ENCODE measurements at regions not wholly inside any gene's neighbourhood (a gene's known extent, or its start where the extent isn't known, plus 50 kb on each side); places are given as distances from the start of the nearest gene placed in this dataset.

DNA sequence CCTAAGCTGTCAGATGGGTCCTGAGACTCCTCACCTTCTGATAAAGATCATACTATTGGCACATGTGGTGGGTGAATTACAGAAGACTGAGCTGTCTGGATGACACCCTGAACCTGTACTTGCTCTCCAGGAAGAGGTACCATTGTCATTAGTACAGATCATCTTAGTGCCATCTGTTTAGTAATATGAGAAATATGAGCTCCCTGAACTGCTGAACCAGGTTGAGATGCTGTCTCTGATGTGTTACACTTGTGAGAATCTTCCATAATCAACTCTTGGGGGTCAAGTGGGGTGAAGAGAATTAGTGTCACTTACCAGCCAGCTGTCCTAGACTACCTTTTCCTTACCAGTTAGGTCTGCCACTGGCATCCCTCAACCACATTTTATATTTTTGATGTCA is 531.0 kb downstream of the EPHA7 start:
- no peak for TF ChIP-seq CTCF (IDR thresholded peaks at IDR 0.05; ENCODE audit: control extremely low read depth, extremely low read depth)
- Histone ChIP-seq H3K4me3 (no peak overlapping the region), H3K9me3 (ENCODE audit: control insufficient read depth in 4 of 4, insufficient read depth in 3 of 4, low read length in 3 of 4) (peaks cover 0 to 8% (median 3%) of the 10 kb centered on the region in 4 donors), H3K27ac (ENCODE audit: low read depth in 1 of 2, low read length in 1 of 2) (no peak overlapping the region), H3K36me3 (ENCODE audit: control insufficient read depth in 4 of 4, insufficient read depth in 4 of 4, low read length in 4 of 4) (no peaks in the 10 kb centered on the region), H3K27me3 (ENCODE audit: control insufficient read depth in 3 of 3, insufficient read depth in 3 of 3, low read length in 2 of 3) (no peaks in the 10 kb centered on the region), H3K4me1 (ENCODE audit: control insufficient read depth in 5 of 5, insufficient read depth in 5 of 5, low read length in 5 of 5) (no peaks in the 10 kb centered on the region), H3K9ac (ENCODE audit: insufficient read depth in 1 of 2, low read length in 2 of 2) (no peak overlapping the region)
- no peak for ATAC-seq (ENCODE audit: insufficient read depth, low FRiP score)
- no peak for DNase-seq

DNA sequence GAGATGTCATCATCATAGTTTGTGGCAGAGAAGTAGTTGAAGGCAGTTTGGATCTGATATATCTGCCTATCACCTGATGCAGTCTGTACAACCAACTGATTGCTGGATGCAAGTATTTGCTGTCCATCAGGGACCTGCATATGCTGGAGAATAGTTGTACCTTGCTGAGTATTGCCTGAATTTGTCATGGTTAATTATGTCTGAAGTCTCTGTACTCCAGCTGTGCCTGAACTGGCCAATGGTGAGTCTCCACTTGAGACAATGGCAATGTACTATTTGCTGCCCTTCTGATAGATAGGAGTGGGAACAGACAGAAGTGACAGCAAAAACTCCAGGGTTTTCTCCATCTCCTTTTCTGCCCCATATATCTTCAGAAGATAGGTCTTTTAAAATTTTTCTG is 531.5 kb downstream of the EPHA7 start:
- H3K27ac ChIP-seq (ENCODE audit: low read depth in 1 of 2, low read length in 1 of 2): no peak overlapping the region
- no peaks in the 10 kb centered on the region for H3K4me1 ChIP-seq (ENCODE audit: control insufficient read depth in 5 of 5, insufficient read depth in 5 of 5, low read length in 5 of 5)
- no peak overlapping the region for H3K4me3 ChIP-seq
- DNase-seq (no peak), ATAC-seq (ENCODE audit: insufficient read depth, low FRiP score) (no peak)
- no peaks in the 10 kb centered on the region for H3K27me3 ChIP-seq (ENCODE audit: control insufficient read depth in 3 of 3, insufficient read depth in 3 of 3, low read length in 2 of 3)
- no peak overlapping the region for H3K9ac ChIP-seq (ENCODE audit: insufficient read depth in 1 of 2, low read length in 2 of 2)
- TF ChIP-seq CTCF (IDR thresholded peaks at IDR 0.05; ENCODE audit: control extremely low read depth, extremely low read depth): no peak
- no peaks in the 10 kb centered on the region for H3K36me3 ChIP-seq (ENCODE audit: control insufficient read depth in 4 of 4, insufficient read depth in 4 of 4, low read length in 4 of 4)
- H3K9me3 ChIP-seq (ENCODE audit: control insufficient read depth in 4 of 4, insufficient read depth in 3 of 4, low read length in 3 of 4): peaks cover 0 to 8% (median 3%) of the 10 kb centered on the region in 4 donors

DNA sequence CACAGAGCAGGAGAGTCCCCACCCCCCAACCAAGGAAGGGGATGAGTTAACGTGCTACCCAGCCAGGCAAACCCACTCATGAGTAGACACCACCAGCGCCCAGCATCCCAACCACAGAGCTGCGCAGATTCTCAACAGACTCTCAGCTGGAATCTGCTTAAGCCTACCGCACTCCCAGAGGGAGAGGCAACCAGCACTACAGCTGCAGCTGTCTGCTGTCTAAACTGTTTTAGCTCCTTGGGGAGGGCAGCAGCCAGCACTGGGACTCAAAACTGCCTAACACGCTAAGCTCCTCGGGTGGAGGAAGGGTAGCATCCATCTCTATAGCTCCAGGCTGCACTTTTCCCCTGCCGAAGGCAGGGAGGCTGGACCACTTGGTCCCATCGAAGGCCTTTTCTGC is 539.8 kb downstream of the EPHA7 start:
- H3K36me3 ChIP-seq (ENCODE audit: control insufficient read depth in 4 of 4, insufficient read depth in 4 of 4, low read length in 4 of 4): no peaks in the 10 kb centered on the region
- no peak for TF ChIP-seq CTCF (IDR thresholded peaks at IDR 0.05; ENCODE audit: control extremely low read depth, extremely low read depth)
- H3K27me3 ChIP-seq (ENCODE audit: control insufficient read depth in 3 of 3, insufficient read depth in 3 of 3, low read length in 2 of 3): no peaks in the 10 kb centered on the region
- ATAC-seq (ENCODE audit: insufficient read depth, low FRiP score) (no peak), DNase-seq (no peak)
- H3K4me1 ChIP-seq (ENCODE audit: control insufficient read depth in 5 of 5, insufficient read depth in 5 of 5, low read length in 5 of 5): no peaks in the 10 kb centered on the region
- WGBS, 2 donors: 92 to 93% methylated on average over 8 of the region's 8 CpGs
- no peak overlapping the region for H3K9ac ChIP-seq (ENCODE audit: insufficient read depth in 1 of 2, low read length in 2 of 2)
- no peak overlapping the region for H3K27ac ChIP-seq (ENCODE audit: low read depth in 1 of 2, low read length in 1 of 2)
- no peak overlapping the region for H3K4me3 ChIP-seq
- H3K9me3 ChIP-seq (ENCODE audit: control insufficient read depth in 4 of 4, insufficient read depth in 3 of 4, low read length in 3 of 4): peaks cover 0 to 6% (median 4%) of the 10 kb centered on the region in 4 donors

DNA sequence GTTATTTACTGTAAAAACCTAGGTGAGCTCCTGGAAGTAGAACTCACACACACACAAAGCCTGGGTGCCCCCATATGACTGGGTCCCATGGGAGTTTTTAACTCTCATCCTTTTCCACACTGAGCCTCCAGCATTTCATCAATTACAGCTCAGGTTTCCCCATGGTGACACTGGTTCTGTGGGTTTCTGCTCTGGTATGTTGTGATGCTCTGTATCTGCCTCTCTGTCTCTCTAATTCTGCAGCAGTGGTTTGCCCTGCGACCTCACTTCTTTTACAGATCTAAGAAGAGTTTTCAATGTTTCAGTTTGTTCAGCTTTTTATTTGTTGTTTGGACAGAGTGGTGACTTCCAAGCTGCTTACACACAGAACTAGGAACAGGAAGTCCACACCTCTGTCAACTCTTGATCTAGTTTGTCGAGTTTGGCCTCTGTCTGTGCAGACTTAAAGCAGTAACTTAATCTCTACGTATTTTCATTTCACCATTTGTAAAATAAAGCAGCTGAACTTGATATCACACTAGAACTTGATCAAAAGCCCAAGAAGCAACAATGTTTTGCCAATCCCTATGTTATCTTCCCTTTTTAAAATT is 554.3 kb downstream of the EPHA7 start:
- peaks cover 0 to 5% (median 0%) of the 10 kb centered on the region in 4 donors for H3K9me3 ChIP-seq (ENCODE audit: control insufficient read depth in 4 of 4, insufficient read depth in 3 of 4, low read length in 3 of 4)
- 52 to 63% methylated on average over 3 of the region's 3 CpGs for WGBS, 2 donors
- H3K4me3 ChIP-seq: no peak overlapping the region
- ATAC-seq (ENCODE audit: insufficient read depth, low FRiP score) (no peak), DNase-seq (peak in 1 of 3 donors; percentile 6)
- no peak for TF ChIP-seq CTCF (IDR thresholded peaks at IDR 0.05; ENCODE audit: control extremely low read depth, extremely low read depth)
- H3K27me3 ChIP-seq (ENCODE audit: control insufficient read depth in 3 of 3, insufficient read depth in 3 of 3, low read length in 2 of 3): no peaks in the 10 kb centered on the region
- no peaks in the 10 kb centered on the region for H3K4me1 ChIP-seq (ENCODE audit: control insufficient read depth in 5 of 5, insufficient read depth in 5 of 5, low read length in 5 of 5)
- no peaks in the 10 kb centered on the region for H3K36me3 ChIP-seq (ENCODE audit: control insufficient read depth in 4 of 4, insufficient read depth in 4 of 4, low read length in 4 of 4)
- no peak overlapping the region for H3K27ac ChIP-seq (ENCODE audit: low read depth in 1 of 2, low read length in 1 of 2)
- no peak overlapping the region for H3K9ac ChIP-seq (ENCODE audit: insufficient read depth in 1 of 2, low read length in 2 of 2)

All from lung (tissue), 11 donors.